Endothelial cell of umbilical vein (primary cell): ENCODE measurements at regions not wholly inside any gene's neighbourhood (a gene's known extent, or its start where the extent isn't known, plus 50 kb on each side); places are given as distances from the start of the nearest gene placed in this dataset.

ENCODE experiments used
- EZH2 ChIP-seq: IDR thresholded peaks from 2 replicates; pipeline ENCODE4 v1.6.1; 2012; ENCODE audit warnings: borderline replicate concordance, low read depth, mild to moderate bottlenecking, moderate library complexity, low read length, inconsistent platforms; ENCODE audit not compliant: severe bottlenecking
- FOS ChIP-seq: IDR thresholded peaks from 2 replicates; pipeline ENCODE4 v1.6.1; 2011; ENCODE audit warnings: mild to moderate bottlenecking, low read length, moderate library complexity, borderline replicate concordance; ENCODE audit not compliant: insufficient read depth
- GATA2 ChIP-seq: IDR thresholded peaks from 2 replicates; pipeline ENCODE4 v1.7.0; 2011; ENCODE audit warnings: low read depth, mild to moderate bottlenecking, moderate library complexity, mixed read lengths, low read length; ENCODE audit not compliant: insufficient read length, insufficient read depth
- POLR2A ChIP-seq: IDR thresholded peaks from 2 replicates; pipeline ENCODE4 v1.6.1; 2012; ENCODE audit warnings: low read depth, mild to moderate bottlenecking, control low read depth, low read length
- POLR2AphosphoS5 ChIP-seq: IDR thresholded peaks from 2 replicates; pipeline ENCODE4 v1.6.1; 2012; ENCODE audit warnings: low read depth, mild to moderate bottlenecking, control low read depth, low read length, moderate library complexity; ENCODE audit not compliant: insufficient read depth
- TF ChIP-seq, protein P1 (sequence below), 2 donors: IDR thresholded peaks; 1 replicate in 1 of 2; 2 replicates in 1 of 2; pipeline ENCODE4 v1.5.1; 2011; ENCODE audit warnings: low read length in 2 of 2, mild to moderate bottlenecking in 2 of 2, moderate library complexity in 2 of 2, control low read depth in 1 of 2, inconsistent platforms in 1 of 2, low read depth in 1 of 2; ENCODE audit not compliant: insufficient read depth in 1 of 2; ENCODE audit errors: extremely low read depth in 1 of 2

DNA sequence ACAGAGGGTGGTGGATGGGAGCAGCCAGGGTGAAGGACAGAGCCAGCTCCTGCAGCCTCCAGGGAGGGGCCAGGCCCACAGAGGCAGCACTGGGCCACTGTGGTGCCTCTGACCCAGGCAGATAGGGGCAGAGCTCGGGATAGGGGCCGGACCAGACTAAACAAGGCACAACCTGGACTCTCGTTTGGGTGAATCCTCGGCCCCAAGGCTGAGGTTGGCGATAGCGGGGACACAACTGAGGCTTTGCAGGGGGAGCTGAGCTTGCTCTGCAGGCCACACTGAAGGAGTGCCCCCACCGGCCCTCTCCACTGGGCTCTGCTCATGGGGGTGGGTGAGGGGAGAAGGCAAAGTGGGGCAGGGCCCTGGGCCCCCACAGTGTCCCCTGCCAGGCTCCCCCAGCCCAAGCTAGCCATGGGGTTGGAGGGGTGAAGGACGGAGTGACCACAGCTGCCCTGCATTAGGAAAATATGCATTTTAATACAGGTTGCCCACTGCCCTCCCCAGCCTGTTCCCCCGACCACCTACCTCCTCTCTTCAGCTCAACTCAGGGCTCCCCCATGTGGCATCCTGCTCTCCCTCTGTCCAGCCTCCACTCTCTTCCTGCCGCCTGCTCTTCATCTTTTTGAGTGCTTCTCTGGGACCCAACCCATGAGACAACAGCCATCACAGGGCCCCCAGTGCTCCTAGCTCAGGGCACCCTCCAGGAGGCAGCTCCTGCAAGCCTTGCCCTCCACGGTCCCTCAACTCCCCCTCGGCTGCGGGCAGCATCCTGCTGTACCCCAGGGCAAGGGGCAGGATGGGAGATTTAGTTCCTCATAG, 152.8 kb downstream of the INHBB start:
- no peak for TF ChIP-seq POLR2AphosphoS5
- no peak for TF ChIP-seq POLR2A
- TF ChIP-seq EZH2: no peak
- TF ChIP-seq, protein P1, sequence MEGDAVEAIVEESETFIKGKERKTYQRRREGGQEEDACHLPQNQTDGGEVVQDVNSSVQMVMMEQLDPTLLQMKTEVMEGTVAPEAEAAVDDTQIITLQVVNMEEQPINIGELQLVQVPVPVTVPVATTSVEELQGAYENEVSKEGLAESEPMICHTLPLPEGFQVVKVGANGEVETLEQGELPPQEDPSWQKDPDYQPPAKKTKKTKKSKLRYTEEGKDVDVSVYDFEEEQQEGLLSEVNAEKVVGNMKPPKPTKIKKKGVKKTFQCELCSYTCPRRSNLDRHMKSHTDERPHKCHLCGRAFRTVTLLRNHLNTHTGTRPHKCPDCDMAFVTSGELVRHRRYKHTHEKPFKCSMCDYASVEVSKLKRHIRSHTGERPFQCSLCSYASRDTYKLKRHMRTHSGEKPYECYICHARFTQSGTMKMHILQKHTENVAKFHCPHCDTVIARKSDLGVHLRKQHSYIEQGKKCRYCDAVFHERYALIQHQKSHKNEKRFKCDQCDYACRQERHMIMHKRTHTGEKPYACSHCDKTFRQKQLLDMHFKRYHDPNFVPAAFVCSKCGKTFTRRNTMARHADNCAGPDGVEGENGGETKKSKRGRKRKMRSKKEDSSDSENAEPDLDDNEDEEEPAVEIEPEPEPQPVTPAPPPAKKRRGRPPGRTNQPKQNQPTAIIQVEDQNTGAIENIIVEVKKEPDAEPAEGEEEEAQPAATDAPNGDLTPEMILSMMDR (IDR thresholded peaks at IDR 0.05; ENCODE audit: extremely low read depth in 1 of 2, insufficient read depth in 1 of 2, low read depth in 1 of 2, low read length in 2 of 2): no peak
- TF ChIP-seq GATA2: no peak
- TF ChIP-seq FOS: no peak
